Activated CD8-positive, alpha-beta memory T cell treated with anti-CD3 and anti-CD28 coated beads for 1 hour (primary cell): ENCODE measurements at regions not wholly inside any gene's neighbourhood (a gene's known extent, or its start where the extent isn't known, plus 50 kb on each side); places are given as distances from the start of the nearest gene placed in this dataset.

Experiments used
- DNase-seq, 2 donors: peaks; one replicate each; pipeline ENCODE4 v3.0.0-alpha.2; 2020; ENCODE audit warnings: low read depth in 1 of 2; ENCODE audit errors: extremely low read depth in 1 of 2

- no peak for DNase-seq
These were observed 184.9 kb upstream of the DPT start for GRCh38 chr1:168913711-168914463.

- DNase-seq = no peak
These were observed 188.3 kb upstream of the DPT start for GRCh38 chr1:168917309-168917708.

- DNase-seq = no peak
These were observed 188.7 kb upstream of the ATP1B1 start for GRCh38 chr1:168917796-168918195.

GRCh38 chr1:168918860-168919741 is 187.4 kb upstream of the ATP1B1 start:
- no peak for DNase-seq

GRCh38 chr1:168920456-168921094 is 185.9 kb upstream of the ATP1B1 start:
- DNase-seq = no peak

GRCh38 chr1:168921629-168922028 is 184.9 kb upstream of the ATP1B1 start:
- no peak for DNase-seq

GRCh38 chr1:168923521-168924136 is 182.9 kb upstream of the ATP1B1 start:
- DNase-seq = no peak

- no peak for DNase-seq
These were observed 181.5 kb upstream of the ATP1B1 start for GRCh38 chr1:168924976-168925375.

GRCh38 chr1:168926236-168926635 is 180.3 kb upstream of the ATP1B1 start:
- no peak for DNase-seq

GRCh38 chr1:168932539-168932938 is 174.0 kb upstream of the ATP1B1 start:
- DNase-seq = no peak

GRCh38 chr1:168933141-168933805 is 173.2 kb upstream of the ATP1B1 start:
- DNase-seq = no peak

- DNase-seq = no peak
These were observed 167.2 kb upstream of the ATP1B1 start for GRCh38 chr1:168939110-168939946.

GRCh38 chr1:168939947-168940223 is 166.6 kb upstream of the ATP1B1 start:
- DNase-seq = no peak

GRCh38 chr1:168941640-168942039 is 164.8 kb upstream of the ATP1B1 start:
- no peak for DNase-seq

- DNase-seq = no peak
These were observed 164.3 kb upstream of the ATP1B1 start for GRCh38 chr1:168942165-168942564.

GRCh38 chr1:168945870-168946269 is 160.6 kb upstream of the ATP1B1 start:
- no peak for DNase-seq

GRCh38 chr1:168947041-168947440 is 159.4 kb upstream of the ATP1B1 start:
- no peak for DNase-seq

- no peak for DNase-seq
These were observed 156.8 kb upstream of the ATP1B1 start for GRCh38 chr1:168949672-168950071.

GRCh38 chr1:168957818-168958217 is 148.7 kb upstream of the ATP1B1 start:
- no peak for DNase-seq
